ENCODE measurements at regions not wholly inside any gene's neighbourhood (a gene's known extent, or its start where the extent isn't known, plus 50 kb on each side); places are given as distances from the start of the nearest gene placed in this dataset.

- TF ChIP-seq CTCF (IDR thresholded peaks at IDR 0.05; ENCODE audit: extremely low read depth in 1 of 2, insufficient read depth in 1 of 2, low read depth in 1 of 2, low read length in 2 of 2) = no peak
- no peak for TF ChIP-seq POLR2A (IDR thresholded peaks at IDR 0.05; ENCODE audit: low read depth, low read length)
- no peak for TF ChIP-seq EZH2 (IDR thresholded peaks at IDR 0.05; ENCODE audit: borderline replicate concordance, low read depth, low read length, severe bottlenecking)
Measured at GRCh38 chr13:31408927-31409326, 209.2 kb downstream of the B3GLCT start.

Data from endothelial cell of umbilical vein (primary cell).